ENCODE measurements at regions not wholly inside any gene's neighbourhood (a gene's known extent, or its start where the extent isn't known, plus 50 kb on each side); places are given as distances from the start of the nearest gene placed in this dataset.

DNA sequence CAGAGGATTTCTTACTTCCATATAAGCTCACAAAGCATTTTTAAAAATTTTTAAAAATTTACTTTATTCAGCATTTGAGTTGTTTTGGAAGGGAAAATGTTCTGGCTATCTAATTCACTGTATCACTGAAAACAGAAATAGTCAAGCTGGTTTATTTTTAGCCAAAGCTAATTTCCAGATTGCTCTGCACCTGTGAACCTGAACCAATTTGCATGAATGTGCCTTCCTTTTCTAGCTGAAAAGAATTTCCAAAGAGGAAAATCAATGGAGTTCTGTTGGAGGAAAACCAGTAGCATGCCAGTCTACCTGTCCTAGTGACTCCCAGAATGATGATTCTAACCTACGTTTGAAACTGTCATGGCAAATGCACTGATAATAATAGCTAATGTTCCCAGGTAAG is 134.2 kb upstream of the LIPC start:
- Histone ChIP-seq H3K27me3 (no peaks in the 10 kb centered on the region), H3K27ac (no peak overlapping the region), H3K36me3 (no peaks in the 10 kb centered on the region), H3K4me1 (no peaks in the 10 kb centered on the region), H3K9me3 (peaks cover 0 to 2% (median under 1%) of the 10 kb centered on the region in 4 donors), H3K4me3 (no peak overlapping the region)
- TF ChIP-seq EP300 (IDR thresholded peaks at IDR 0.05) (no peak), POLR2A (IDR thresholded peaks at IDR 0.05) (no peak), POLR2AphosphoS5 (IDR thresholded peaks at IDR 0.05) (no peak)
- TF ChIP-seq, protein P1, sequence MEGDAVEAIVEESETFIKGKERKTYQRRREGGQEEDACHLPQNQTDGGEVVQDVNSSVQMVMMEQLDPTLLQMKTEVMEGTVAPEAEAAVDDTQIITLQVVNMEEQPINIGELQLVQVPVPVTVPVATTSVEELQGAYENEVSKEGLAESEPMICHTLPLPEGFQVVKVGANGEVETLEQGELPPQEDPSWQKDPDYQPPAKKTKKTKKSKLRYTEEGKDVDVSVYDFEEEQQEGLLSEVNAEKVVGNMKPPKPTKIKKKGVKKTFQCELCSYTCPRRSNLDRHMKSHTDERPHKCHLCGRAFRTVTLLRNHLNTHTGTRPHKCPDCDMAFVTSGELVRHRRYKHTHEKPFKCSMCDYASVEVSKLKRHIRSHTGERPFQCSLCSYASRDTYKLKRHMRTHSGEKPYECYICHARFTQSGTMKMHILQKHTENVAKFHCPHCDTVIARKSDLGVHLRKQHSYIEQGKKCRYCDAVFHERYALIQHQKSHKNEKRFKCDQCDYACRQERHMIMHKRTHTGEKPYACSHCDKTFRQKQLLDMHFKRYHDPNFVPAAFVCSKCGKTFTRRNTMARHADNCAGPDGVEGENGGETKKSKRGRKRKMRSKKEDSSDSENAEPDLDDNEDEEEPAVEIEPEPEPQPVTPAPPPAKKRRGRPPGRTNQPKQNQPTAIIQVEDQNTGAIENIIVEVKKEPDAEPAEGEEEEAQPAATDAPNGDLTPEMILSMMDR (IDR thresholded peaks at IDR 0.05) = no peak
- no peak for DNase-seq
- 95% methylated on average over 1 of the region's 1 CpG for WGBS, 2 donors
- intact Hi-C loops (cut with DNase I) = no loop called here

DNA sequence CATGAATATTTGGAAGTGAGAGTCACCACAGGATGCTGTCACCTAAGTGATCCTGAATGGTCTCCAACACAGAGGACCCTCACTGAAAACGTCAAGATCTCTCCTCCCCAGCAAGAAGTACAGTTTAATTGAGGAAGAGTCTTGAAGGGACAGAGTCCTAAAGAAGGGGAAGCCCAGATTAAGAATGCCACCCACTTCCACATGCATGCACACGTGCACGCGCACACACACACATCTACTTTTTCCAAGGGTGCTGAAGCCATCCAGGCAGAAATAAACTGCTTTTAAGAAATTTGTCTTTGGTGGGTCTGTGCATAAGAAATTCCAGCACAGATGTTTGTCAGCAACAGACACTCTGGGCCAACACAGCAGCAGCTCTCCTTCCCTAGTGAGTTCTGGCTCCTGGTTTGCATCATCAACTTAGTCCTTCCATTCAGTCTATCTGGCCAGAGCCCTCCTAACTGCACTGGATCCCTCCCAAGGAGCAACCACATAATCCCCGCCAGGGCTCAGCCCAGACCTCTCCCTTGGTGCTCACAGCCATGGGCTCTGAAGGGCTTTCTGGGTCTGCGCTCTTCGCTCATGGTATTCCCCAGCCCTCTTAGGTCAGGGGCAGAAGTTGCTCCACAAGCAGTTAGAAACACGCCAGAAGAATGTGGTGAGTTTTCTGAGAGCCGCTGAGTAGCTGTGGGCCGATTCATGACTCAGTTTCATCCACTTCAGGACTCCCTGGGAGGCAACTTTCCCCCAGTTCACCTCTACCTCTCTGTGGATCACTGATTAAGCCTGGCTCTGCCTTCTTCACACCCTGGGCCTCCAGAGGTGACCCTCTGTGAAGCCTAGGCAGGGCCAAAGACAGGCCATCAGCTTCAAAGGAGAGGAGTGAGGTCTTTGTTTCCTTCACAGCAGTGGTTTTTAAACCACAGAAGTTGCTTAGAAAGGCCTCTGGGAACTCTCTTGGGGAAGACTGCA is 132.6 kb upstream of the LIPC start:
- TF ChIP-seq EP300 (IDR thresholded peaks at IDR 0.05) (no peak), POLR2AphosphoS5 (IDR thresholded peaks at IDR 0.05) (no peak), POLR2A (IDR thresholded peaks at IDR 0.05) (no peak)
- TF ChIP-seq, protein P1 (IDR thresholded peaks at IDR 0.05) = no peak
- 83 to 90% methylated on average over 10 of the region's 10 CpGs for WGBS, 2 donors
- H3K27me3 ChIP-seq = no peaks in the 10 kb centered on the region
- H3K27ac ChIP-seq = no peak overlapping the region
- no peaks in the 10 kb centered on the region for H3K9me3 ChIP-seq
- H3K4me3 ChIP-seq = no peak overlapping the region
- no peaks in the 10 kb centered on the region for H3K36me3 ChIP-seq
- DNase-seq = no peak
- intact Hi-C loops (cut with DNase I) = no loop called here
- no peaks in the 10 kb centered on the region for H3K4me1 ChIP-seq

DNA sequence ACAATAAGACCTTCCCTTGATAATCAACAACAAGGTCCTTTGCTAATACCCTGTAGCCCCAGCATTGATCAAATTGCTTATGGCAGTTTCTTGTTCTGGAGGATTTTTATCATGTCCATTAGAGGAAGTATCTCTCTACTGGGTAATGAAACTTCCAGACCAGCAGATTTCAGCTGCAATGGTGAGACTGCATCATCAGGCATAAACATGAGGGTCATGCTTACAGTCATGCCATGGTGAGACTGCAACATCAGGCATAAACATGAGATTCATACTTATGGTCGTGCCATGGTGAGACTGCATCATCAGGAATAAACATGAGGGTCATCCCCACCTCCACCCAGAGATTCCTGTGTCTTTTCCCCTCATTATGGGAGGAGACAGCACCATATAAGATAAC is 129.0 kb upstream of the LIPC start:
- Histone ChIP-seq H3K4me1 (no peaks in the 10 kb centered on the region), H3K27me3 (no peaks in the 10 kb centered on the region), H3K36me3 (no peaks in the 10 kb centered on the region), H3K4me3 (no peak overlapping the region), H3K9me3 (no peaks in the 10 kb centered on the region), H3K27ac (no peak overlapping the region)
- no peak for DNase-seq
- TF ChIP-seq EP300 (IDR thresholded peaks at IDR 0.05) (no peak), POLR2AphosphoS5 (IDR thresholded peaks at IDR 0.05) (no peak)
- intact Hi-C loops (cut with DNase I) = no loop called here
- 79% methylated on average over 1 of the region's 1 CpG for WGBS, 2 donors

DNA sequence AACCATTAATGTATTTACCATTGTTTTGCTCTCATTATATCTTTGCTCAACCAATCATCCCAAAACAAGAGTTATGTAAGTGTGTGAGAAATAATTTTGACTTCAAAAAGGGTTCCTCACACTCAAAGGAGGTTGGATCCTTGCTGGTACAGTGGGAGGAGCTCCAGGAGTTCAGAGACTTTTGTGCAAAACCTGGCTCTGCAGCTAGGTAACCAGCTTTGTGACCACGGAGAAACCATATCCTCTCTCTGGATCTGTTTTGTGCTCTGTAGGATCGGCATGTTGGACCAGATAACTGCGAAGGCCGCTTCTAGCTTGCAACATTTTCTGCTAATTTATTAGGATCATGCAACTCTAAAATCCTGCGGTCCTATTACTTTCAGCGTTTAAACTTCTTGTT is 128.6 kb upstream of the LIPC start:
- Histone ChIP-seq H3K27me3 (no peaks in the 10 kb centered on the region), H3K27ac (no peak overlapping the region), H3K4me1 (no peaks in the 10 kb centered on the region), H3K9me3 (no peaks in the 10 kb centered on the region), H3K4me3 (no peak overlapping the region), H3K36me3 (no peaks in the 10 kb centered on the region)
- 81 to 94% methylated on average over 6 of the region's 6 CpGs for WGBS, 2 donors
- DNase-seq = no peak
- TF ChIP-seq EP300 (IDR thresholded peaks at IDR 0.05) (no peak), POLR2AphosphoS5 (IDR thresholded peaks at IDR 0.05) (no peak), POLR2A (IDR thresholded peaks at IDR 0.05) (no peak)
- TF ChIP-seq, protein P1 (IDR thresholded peaks at IDR 0.05) = no peak
- intact Hi-C loops (cut with DNase I) = no loop called here

DNA sequence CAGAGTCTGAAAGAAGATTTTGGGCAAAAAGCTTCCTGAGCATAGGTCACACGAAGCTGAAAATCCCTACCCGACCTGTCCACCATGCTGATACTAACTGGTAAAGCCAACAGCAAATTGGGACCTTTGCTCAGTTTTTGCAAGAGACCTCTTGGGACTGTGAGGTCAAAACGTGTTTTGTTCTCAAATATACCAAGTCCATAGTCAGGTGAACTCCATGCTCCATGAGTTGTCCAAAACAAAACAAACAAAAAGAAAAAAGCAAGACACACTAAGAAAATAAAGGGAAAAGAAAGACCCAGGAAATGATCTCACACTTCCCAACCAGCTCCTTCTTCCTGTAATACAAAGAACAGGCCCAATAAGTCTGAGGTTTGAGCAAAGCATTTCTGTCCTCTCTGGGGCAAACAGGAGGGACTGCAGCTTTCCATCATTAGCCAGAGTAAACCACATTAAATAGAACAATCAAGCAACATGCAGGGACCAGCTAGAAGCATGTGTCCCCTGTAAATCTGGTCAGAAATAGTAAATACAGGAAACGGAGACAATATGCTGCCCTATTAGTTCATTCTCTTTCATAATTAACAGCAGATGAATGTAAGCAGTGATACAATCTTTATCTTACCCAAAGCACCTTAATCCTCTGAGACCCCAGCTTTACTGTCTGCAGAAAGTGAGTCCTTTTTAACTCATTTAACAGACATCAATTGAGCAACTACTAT is 125.0 kb upstream of the LIPC start:
- no peak overlapping the region for H3K27ac ChIP-seq
- no peaks in the 10 kb centered on the region for H3K27me3 ChIP-seq
- 81 to 91% methylated on average over 4 of the region's 4 CpGs for WGBS, 2 donors
- H3K9me3 ChIP-seq = no peaks in the 10 kb centered on the region
- H3K4me1 ChIP-seq = no peaks in the 10 kb centered on the region
- no peaks in the 10 kb centered on the region for H3K36me3 ChIP-seq
- no peak for DNase-seq
- intact Hi-C loops (cut with DNase I) = no loop called here
- TF ChIP-seq POLR2AphosphoS5 (IDR thresholded peaks at IDR 0.05) (no peak), EP300 (IDR thresholded peaks at IDR 0.05) (no peak), POLR2A (IDR thresholded peaks at IDR 0.05) (no peak)
- TF ChIP-seq, protein P1 (IDR thresholded peaks at IDR 0.05) = no peak
- no peak overlapping the region for H3K4me3 ChIP-seq
